MM.1S (cell line): ENCODE measurements at regions not wholly inside any gene's neighbourhood (a gene's known extent, or its start where the extent isn't known, plus 50 kb on each side); places are given as distances from the start of the nearest gene placed in this dataset.

ENCODE experiments used
- DNase-seq: peaks from one replicate; pipeline ENCODE4 v3.0.0-alpha.2; 2015
- H2AFZ ChIP-seq: fragments of 300-600 bp; sonication (generic); 2 replicates; pipeline ENCODE4 v1.6.0; 2016; ENCODE audit warnings: antibody characterized with exemption, low read length
- H3F3A ChIP-seq: fragments of 300-600 bp; sonication (generic); 2 replicates; pipeline ENCODE4 v1.6.1; 2016; ENCODE audit warnings: mild to moderate bottlenecking, antibody characterized with exemption, low read length, moderate library complexity, mixed read lengths; ENCODE audit not compliant: insufficient read depth
- H3K27ac ChIP-seq: fragments of 300-600 bp; sonication (generic); 2 replicates; pipeline ENCODE4 v1.5.1; 2016; ENCODE audit warnings: mild to moderate bottlenecking, low read length
- H3K27me3 ChIP-seq: fragments of 300-600 bp; sonication (generic); replicated peaks from 2 replicates; pipeline ENCODE4 v1.6.0; 2016; ENCODE audit warnings: low read length; ENCODE audit not compliant: insufficient read depth
- H3K36me3 ChIP-seq: fragments of 300-600 bp; sonication (generic); replicated peaks from 2 replicates; pipeline ENCODE4 v1.6.1; 2016; ENCODE audit warnings: mild to moderate bottlenecking, low read length, mixed read lengths; ENCODE audit not compliant: insufficient read depth
- H3K4me1 ChIP-seq: fragments of 300-600 bp; sonication (generic); 2 replicates; pipeline ENCODE4 v1.6.1; 2016; ENCODE audit warnings: low read length, mixed read lengths
- H3K4me2 ChIP-seq: fragments of 300-600 bp; sonication (generic); 2 replicates; pipeline ENCODE4 v1.6.0; 2016; ENCODE audit warnings: low read depth, low read length
- H3K4me3 ChIP-seq: fragments of 300-600 bp; sonication (generic); 2 replicates; pipeline ENCODE4 v1.5.1; 2016; ENCODE audit warnings: low read length, mixed read lengths
- H3K79me2 ChIP-seq: fragments of 300-600 bp; sonication (generic); 2 replicates; pipeline ENCODE4 v1.6.1; 2016; ENCODE audit warnings: mixed run types, low read length, mixed read lengths
- H3K9ac ChIP-seq: fragments of 300-600 bp; sonication (generic); 2 replicates; pipeline ENCODE4 v1.6.1; 2016; ENCODE audit warnings: low read length, mixed read lengths
- H3K9me2 ChIP-seq: fragments of 300-600 bp; sonication (generic); replicated peaks from 2 replicates; pipeline ENCODE4 v1.6.1; 2016; ENCODE audit warnings: mild to moderate bottlenecking, low read length, mixed read lengths; ENCODE audit not compliant: insufficient read depth
- H3K9me3 ChIP-seq: fragments of 300-600 bp; sonication (generic); replicated peaks from 2 replicates; pipeline ENCODE4 v1.6.1; 2016; ENCODE audit warnings: mild to moderate bottlenecking, low read length, mixed read lengths; ENCODE audit not compliant: insufficient read depth
- H4K20me1 ChIP-seq: fragments of 300-600 bp; sonication (generic); 2 replicates; pipeline ENCODE4 v1.6.1; 2016; ENCODE audit warnings: mild to moderate bottlenecking, low read length, moderate library complexity, mixed read lengths; ENCODE audit not compliant: insufficient read depth
- EZH2 ChIP-seq: fragments of 300-600 bp; sonication (generic); optimal IDR thresholded peaks from 2 replicates; pipeline ENCODE3; 2017; ENCODE audit warnings: low read depth, mild to moderate bottlenecking, antibody characterized with exemption, low read length, mixed read lengths
- EZH2phosphoT487 ChIP-seq: fragments of 300-600 bp; sonication (generic); IDR thresholded peaks from 2 replicates; pipeline ENCODE4 v1.6.1; 2018; ENCODE audit warnings: antibody characterized with exemption, low read length
- TF ChIP-seq, protein P1 (sequence below): fragments of 300-600 bp; sonication (generic); IDR thresholded peaks from 2 replicates; pipeline ENCODE4 v1.5.1; 2016; ENCODE audit warnings: antibody characterized with exemption, low read length, mixed read lengths

DNA sequence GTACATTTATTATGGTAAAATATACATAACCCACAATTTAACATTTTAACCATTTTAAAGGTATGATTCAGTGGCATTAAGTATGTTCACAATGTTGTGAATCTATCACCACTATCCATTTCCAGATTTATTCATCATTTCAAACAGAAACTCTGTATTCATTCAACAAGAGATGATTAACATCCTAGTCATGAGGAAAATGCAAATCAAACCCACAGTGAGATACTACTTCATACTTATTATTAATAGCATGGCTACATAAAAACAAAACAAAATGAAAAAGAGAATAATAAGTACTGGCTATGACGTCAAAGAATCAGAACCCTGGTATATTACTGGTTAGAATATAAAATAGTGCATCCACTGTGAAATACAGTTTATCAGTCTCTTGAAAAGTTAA is 386.6 kb upstream of the POM121L12 start:
- no peak overlapping the region for H3K4me2 ChIP-seq
- H3K9me2 ChIP-seq: no peaks in the 10 kb centered on the region
- no peaks in the 10 kb centered on the region for H3F3A ChIP-seq
- no peak overlapping the region for H3K4me3 ChIP-seq
- H3K79me2 ChIP-seq: no peaks in the 10 kb centered on the region
- no peaks in the 10 kb centered on the region for H3K36me3 ChIP-seq
- no peak overlapping the region for H2AFZ ChIP-seq
- H3K27ac ChIP-seq: no peak overlapping the region
- TF ChIP-seq EZH2phosphoT487 (no peak), EZH2 (no peak)
- TF ChIP-seq, protein P1, sequence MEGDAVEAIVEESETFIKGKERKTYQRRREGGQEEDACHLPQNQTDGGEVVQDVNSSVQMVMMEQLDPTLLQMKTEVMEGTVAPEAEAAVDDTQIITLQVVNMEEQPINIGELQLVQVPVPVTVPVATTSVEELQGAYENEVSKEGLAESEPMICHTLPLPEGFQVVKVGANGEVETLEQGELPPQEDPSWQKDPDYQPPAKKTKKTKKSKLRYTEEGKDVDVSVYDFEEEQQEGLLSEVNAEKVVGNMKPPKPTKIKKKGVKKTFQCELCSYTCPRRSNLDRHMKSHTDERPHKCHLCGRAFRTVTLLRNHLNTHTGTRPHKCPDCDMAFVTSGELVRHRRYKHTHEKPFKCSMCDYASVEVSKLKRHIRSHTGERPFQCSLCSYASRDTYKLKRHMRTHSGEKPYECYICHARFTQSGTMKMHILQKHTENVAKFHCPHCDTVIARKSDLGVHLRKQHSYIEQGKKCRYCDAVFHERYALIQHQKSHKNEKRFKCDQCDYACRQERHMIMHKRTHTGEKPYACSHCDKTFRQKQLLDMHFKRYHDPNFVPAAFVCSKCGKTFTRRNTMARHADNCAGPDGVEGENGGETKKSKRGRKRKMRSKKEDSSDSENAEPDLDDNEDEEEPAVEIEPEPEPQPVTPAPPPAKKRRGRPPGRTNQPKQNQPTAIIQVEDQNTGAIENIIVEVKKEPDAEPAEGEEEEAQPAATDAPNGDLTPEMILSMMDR: no peak
- H3K9ac ChIP-seq: no peak overlapping the region
- H4K20me1 ChIP-seq: no peaks in the 10 kb centered on the region
- 0 out of 2 replicates have a peak, but pooled peaks cover 4% of the 10 kb centered on the region for H3K4me1 ChIP-seq
- no peaks in the 10 kb centered on the region for H3K9me3 ChIP-seq
- no peaks in the 10 kb centered on the region for H3K27me3 ChIP-seq
- no peak for DNase-seq

DNA sequence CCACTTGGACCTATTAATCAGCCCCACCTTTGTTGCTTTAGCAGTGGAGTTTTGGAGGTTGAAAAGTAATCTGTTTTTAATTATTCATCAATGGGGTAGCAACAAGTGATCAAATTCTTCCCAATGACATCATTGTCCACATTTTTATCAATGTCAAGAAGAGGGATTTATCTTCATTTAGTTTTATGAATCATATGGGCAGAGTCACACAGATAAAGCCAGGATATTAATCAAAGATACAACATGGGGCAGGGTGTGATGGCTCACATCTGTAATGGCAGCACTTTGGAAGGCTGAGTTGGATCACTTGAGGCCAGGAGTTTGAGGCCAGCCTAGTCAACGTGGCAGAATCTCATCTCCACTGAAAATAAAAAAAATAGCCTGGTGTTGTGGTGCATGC is 388.4 kb upstream of the POM121L12 start:
- Histone ChIP-seq H3K79me2 (no peaks in the 10 kb centered on the region), H3K27ac (no peak overlapping the region), H4K20me1 (no peaks in the 10 kb centered on the region), H3K9me2 (no peaks in the 10 kb centered on the region), H3K9ac (no peak overlapping the region), H3F3A (no peaks in the 10 kb centered on the region), H3K4me3 (no peak overlapping the region), H2AFZ (no peak overlapping the region), H3K4me1 (no peaks in the 10 kb centered on the region), H3K36me3 (no peaks in the 10 kb centered on the region), H3K9me3 (no peaks in the 10 kb centered on the region), H3K27me3 (no peaks in the 10 kb centered on the region), H3K4me2 (no peak overlapping the region)
- TF ChIP-seq EZH2 (no peak), EZH2phosphoT487 (no peak)
- TF ChIP-seq, protein P1: no peak
- DNase-seq: no peak

DNA sequence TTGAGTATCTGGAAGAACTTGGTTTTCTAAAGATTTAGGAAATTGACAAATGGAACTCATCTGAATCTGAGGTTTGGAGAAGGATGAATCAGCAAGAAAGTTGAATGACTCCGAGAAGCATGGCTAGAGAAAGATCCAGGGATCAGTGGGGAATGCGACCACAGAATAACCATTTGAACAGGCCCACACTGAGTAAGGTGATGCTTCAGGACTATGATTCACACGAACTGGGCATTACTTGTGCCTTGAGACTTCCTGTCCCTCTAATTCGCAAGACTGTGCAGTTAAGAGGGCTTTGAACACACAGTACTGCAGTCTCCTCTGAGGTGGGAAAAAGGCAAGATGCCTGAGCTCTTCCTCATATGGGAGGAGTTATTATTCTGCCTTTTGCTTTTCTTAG is 395.5 kb upstream of the POM121L12 start:
- Histone ChIP-seq H3K9me3 (no peaks in the 10 kb centered on the region), H3K36me3 (no peaks in the 10 kb centered on the region), H3K4me1 (no peaks in the 10 kb centered on the region), H3K4me3 (no peak overlapping the region), H2AFZ (no peak overlapping the region), H3F3A (no peaks in the 10 kb centered on the region), H3K27ac (no peak overlapping the region), H3K27me3 (no peaks in the 10 kb centered on the region), H3K9me2 (no peaks in the 10 kb centered on the region), H3K79me2 (no peaks in the 10 kb centered on the region), H4K20me1 (no peaks in the 10 kb centered on the region), H3K4me2 (no peak overlapping the region), H3K9ac (no peak overlapping the region)
- TF ChIP-seq, protein P1: no peak
- no peak for DNase-seq
